Activated CD4-positive, alpha-beta T cell treated with anti-CD3 and anti-CD28 coated beads for 36 hours (primary cell): ENCODE measurements at regions not wholly inside any gene's neighbourhood (a gene's known extent, or its start where the extent isn't known, plus 50 kb on each side); places are given as distances from the start of the nearest gene placed in this dataset.

ENCODE experiments used
- ATAC-seq: fragments of 200-7000 bp; cut with Tn5 transposase; one replicate; pipeline ENCODE4 v1.10.0; 2021; ENCODE audit warnings: mild to moderate bottlenecking, moderate library complexity
- CTCF ChIA-PET: fragments of 350-600 bp; sonication (Branson Sonifier 250); formaldehyde crosslinking; loops from one replicate; lab custom pipeline; 2021; ENCODE audit warnings: antibody characterized with exemption; lab: Charles Lee
- POLR2A ChIA-PET: fragments of 350-600 bp; sonication (Branson Sonifier 250); formaldehyde crosslinking; loops from one replicate; lab custom pipeline; 2021; ENCODE audit warnings: antibody characterized with exemption, inconsistent platforms; lab: Charles Lee
- DNase-seq: peaks from one replicate; pipeline ENCODE4 v3.0.0-alpha.2; 2020
- H3K27ac Mint-ChIP-seq: one replicate; pipeline ENCODE4 v1.8.0; 2021; ENCODE audit warnings: mixed read lengths
- H3K27me3 Mint-ChIP-seq: one replicate; pipeline ENCODE4 v1.8.0; 2021; ENCODE audit warnings: mixed read lengths
- H3K36me3 Mint-ChIP-seq: one replicate; pipeline ENCODE4 v1.8.0; 2021; ENCODE audit warnings: low read depth, mixed read lengths
- H3K4me1 Mint-ChIP-seq: one replicate; pipeline ENCODE4 v1.8.0; 2021; ENCODE audit warnings: mixed read lengths
- H3K4me3 Mint-ChIP-seq: one replicate; pipeline ENCODE4 v1.8.0; 2021; ENCODE audit warnings: mild to moderate bottlenecking, moderate library complexity, mixed read lengths
- H3K9me3 Mint-ChIP-seq: one replicate; pipeline ENCODE4 v1.8.0; 2021; ENCODE audit warnings: low read depth, mixed read lengths
- intact Hi-C, 2 experiments: fragments of 100-400 bp; cut with DNase I in 1 of 2; cut with micrococcal nuclease in 1 of 2; formaldehyde crosslinking; loops; one replicate each; pipeline versions ENCODE4 v1.14.2 to v1.15.1; 2022 to 2024; cut with DNase I, micrococcal nuclease

- ATAC-seq (no peak), DNase-seq (no peak)
- ChIA-PET POLR2A (no interaction called here), CTCF (no interaction called here)
- no peak overlapping the region for H3K4me3 Mint-ChIP-seq
- no peaks in the 10 kb centered on the region for H3K36me3 Mint-ChIP-seq
- intact Hi-C loops, result no loop called here
- H3K4me1 Mint-ChIP-seq, result no peaks in the 10 kb centered on the region
- H3K27ac Mint-ChIP-seq, result no peak overlapping the region
- H3K9me3 Mint-ChIP-seq, result no peaks in the 10 kb centered on the region
- no peaks in the 10 kb centered on the region for H3K27me3 Mint-ChIP-seq
Measured at GRCh38 chr12:77485961-77486854, 344.5 kb upstream of the NAV3 start.

DNA sequence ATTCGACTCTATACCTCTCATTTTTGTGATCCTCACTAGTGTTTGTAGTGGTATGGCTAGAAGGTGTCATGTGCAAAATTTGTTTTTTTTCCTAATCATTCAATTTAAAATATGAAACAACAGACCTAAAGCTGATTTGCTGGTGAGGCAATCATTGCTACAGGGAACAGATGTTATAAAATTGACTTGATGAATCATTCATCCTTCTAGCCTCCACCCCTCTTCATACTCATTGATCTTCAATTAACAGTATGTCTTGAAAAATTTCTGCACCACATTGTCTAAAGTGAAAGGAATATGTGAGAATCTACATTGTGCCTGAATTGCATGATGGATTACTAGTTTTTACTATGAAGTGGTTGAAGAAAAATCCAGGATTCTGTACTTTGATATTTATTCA is 349.0 kb upstream of the NAV3 start:
- Mint-ChIP-seq H3K27me3 (no peaks in the 10 kb centered on the region), H3K9me3 (no peaks in the 10 kb centered on the region), H3K4me3 (no peak overlapping the region), H3K4me1 (no peaks in the 10 kb centered on the region), H3K36me3 (no peaks in the 10 kb centered on the region), H3K27ac (no peak overlapping the region)
- ChIA-PET POLR2A (no interaction called here), CTCF (no interaction called here)
- intact Hi-C loops, result no loop called here
- ATAC-seq (no peak), DNase-seq (no peak)

GRCh38 chr12:77477907-77478533 is 352.7 kb upstream of the NAV3 start:
- ATAC-seq (no peak), DNase-seq (no peak)
- Mint-ChIP-seq H3K36me3 (no peaks in the 10 kb centered on the region), H3K9me3 (no peaks in the 10 kb centered on the region), H3K4me1 (no peaks in the 10 kb centered on the region), H3K27ac (no peak overlapping the region), H3K27me3 (no peaks in the 10 kb centered on the region), H3K4me3 (no peak overlapping the region)
- POLR2A ChIA-PET, result no interaction called here
- CTCF ChIA-PET, result no interaction called here
- intact Hi-C loops, result no loop called here

GRCh38 chr12:77471801-77472200 is 358.9 kb upstream of the NAV3 start:
- no peak overlapping the region for H3K27ac Mint-ChIP-seq
- no peaks in the 10 kb centered on the region for H3K4me1 Mint-ChIP-seq
- ChIA-PET POLR2A (no interaction called here), CTCF (interaction anchor here (0.6 kb wide), 1 partner anchor 12 kb away, joined by 3 read pairs; no protein-coding TSS in a partner anchor)
- DNase-seq (no peak), ATAC-seq (no peak)
- peaks cover 2% of the 10 kb centered on the region for H3K9me3 Mint-ChIP-seq
- H3K27me3 Mint-ChIP-seq, result no peaks in the 10 kb centered on the region
- intact Hi-C loops, result no loop called here
- H3K4me3 Mint-ChIP-seq, result no peak overlapping the region
- H3K36me3 Mint-ChIP-seq, result no peaks in the 10 kb centered on the region

DNA sequence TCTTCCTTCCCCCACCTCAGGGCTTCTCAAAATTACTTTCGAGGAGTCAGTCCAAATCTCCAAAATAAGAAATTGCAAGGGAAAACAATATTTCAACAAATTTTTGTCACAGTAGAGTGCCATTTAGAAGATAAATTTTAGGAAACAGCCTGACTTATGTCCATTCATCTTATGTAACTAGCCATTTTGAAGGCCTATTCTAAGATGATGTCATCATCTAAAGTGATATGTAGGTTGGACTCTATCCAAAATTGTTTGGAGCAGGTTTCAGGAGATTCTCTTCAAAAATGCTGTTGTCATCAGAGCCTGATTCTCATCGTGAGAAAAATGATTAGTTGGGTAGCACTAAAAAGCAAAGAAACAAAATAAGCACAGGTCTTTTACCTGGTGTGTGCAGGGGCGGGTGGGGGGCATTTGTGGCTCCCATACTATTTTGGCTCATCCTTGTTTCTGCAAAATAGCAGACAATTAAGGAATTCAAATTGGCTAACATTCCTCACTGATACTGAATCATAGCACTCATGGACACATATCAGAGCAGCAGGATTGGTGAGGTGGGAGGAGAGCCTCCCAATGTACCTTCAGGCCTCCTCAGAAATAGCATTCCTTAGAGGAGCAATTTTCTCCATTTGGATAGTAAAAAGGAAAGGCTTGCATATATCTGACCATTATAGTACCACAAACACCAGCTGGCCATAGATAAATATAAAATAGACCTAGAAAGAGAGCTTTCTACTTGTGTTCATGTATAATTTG is 360.9 kb upstream of the NAV3 start:
- no peaks in the 10 kb centered on the region for H3K4me1 Mint-ChIP-seq
- intact Hi-C loops, result no loop called here
- DNase-seq (no peak), ATAC-seq (no peak)
- H3K9me3 Mint-ChIP-seq, result peaks cover 4% of the 10 kb centered on the region
- CTCF ChIA-PET, result no interaction called here
- H3K36me3 Mint-ChIP-seq, result no peaks in the 10 kb centered on the region
- H3K4me3 Mint-ChIP-seq, result no peak overlapping the region
- H3K27ac Mint-ChIP-seq, result no peak overlapping the region
- POLR2A ChIA-PET, result no interaction called here
- H3K27me3 Mint-ChIP-seq, result no peaks in the 10 kb centered on the region

DNA sequence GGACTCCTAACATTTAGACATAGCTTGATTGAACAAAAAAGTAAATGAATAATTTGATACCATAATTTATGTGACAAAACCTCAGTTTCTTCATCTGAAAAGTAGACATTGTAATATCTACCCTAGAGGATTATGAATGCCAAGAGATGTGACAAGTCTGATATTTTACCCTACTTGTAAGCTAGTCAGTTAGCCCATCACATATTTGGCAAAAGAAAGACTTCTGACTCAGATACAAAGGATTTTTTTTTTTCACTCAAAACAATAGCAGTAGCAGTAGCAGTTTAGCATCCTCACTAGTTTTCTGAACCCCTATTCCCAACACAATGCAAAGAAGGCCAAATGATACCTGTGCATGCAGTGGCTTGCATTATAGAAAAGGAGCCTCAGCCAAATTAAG is 377.3 kb upstream of the E2F7 start:
- Mint-ChIP-seq H3K27me3 (no peaks in the 10 kb centered on the region), H3K4me1 (no peaks in the 10 kb centered on the region), H3K4me3 (no peak overlapping the region), H3K9me3 (peaks cover 7% of the 10 kb centered on the region), H3K27ac (no peak overlapping the region), H3K36me3 (no peaks in the 10 kb centered on the region)
- intact Hi-C loops, result no loop called here
- ATAC-seq (no peak), DNase-seq (no peak)
- ChIA-PET POLR2A (no interaction called here), CTCF (no interaction called here)

GRCh38 chr12:77439749-77440148 is 374.4 kb upstream of the E2F7 start:
- ChIA-PET POLR2A (no interaction called here), CTCF (no interaction called here)
- Mint-ChIP-seq H3K36me3 (no peaks in the 10 kb centered on the region), H3K27me3 (no peaks in the 10 kb centered on the region), H3K4me3 (no peak overlapping the region), H3K9me3 (peaks cover 2% of the 10 kb centered on the region), H3K27ac (no peak overlapping the region), H3K4me1 (no peaks in the 10 kb centered on the region)
- intact Hi-C loops, result no loop called here
- no peak for DNase-seq
- no peak for ATAC-seq

- H3K36me3 Mint-ChIP-seq, result no peaks in the 10 kb centered on the region
Measured at GRCh38 chr12:77438644-77439043, 373.3 kb upstream of the E2F7 start.

GRCh38 chr12:77437206-77437605 is 371.8 kb upstream of the E2F7 start:
- ATAC-seq, result no peak
- intact Hi-C loops, result no loop called here
- no peaks in the 10 kb centered on the region for H3K36me3 Mint-ChIP-seq

More at GRCh38 chr12:77438644-77439043, 373.3 kb upstream of the E2F7 start:
- no peak overlapping the region for H3K27ac Mint-ChIP-seq
- H3K27me3 Mint-ChIP-seq, result no peaks in the 10 kb centered on the region
- CTCF ChIA-PET, result interaction anchor here (0.6 kb wide), 1 partner anchor 33 kb away, joined by 3 read pairs; no protein-coding TSS in a partner anchor
- ATAC-seq (no peak), DNase-seq (no peak)
- H3K4me1 Mint-ChIP-seq, result no peaks in the 10 kb centered on the region
- no peak overlapping the region for H3K4me3 Mint-ChIP-seq
- intact Hi-C loops, result no loop called here
- no peaks in the 10 kb centered on the region for H3K9me3 Mint-ChIP-seq
- POLR2A ChIA-PET, result no interaction called here

DNA sequence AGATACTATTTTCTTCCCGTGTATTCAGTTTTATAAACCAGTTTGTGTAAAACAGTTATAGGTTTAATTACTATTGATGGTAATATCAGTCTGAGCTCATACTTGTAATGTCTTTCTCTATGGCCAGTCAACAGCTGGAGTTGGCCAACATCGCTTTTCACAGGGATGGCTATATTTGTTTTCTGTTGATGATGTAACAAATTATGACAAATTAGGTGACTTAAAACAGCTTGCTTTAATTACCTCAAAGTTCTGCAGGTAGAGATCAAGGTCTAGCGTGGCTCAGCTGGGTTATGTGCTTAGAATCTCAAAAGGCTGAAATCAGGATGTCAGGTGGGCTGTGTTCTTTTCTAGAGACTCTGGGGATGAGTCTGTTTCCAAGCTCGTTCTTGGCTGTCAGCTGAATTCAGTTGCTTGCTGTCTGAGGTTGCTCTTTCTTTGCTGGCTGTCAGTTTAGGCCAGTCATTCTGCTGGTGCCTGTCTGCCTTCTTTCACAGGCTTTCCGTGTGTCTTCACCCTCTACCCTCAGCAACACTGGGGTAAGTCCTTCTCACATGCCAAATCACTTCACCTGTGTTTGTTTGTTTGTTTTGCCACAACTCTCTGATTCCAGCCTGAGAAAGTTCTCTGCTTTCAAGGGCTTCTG is 370.2 kb upstream of the E2F7 start:
- H3K4me3 Mint-ChIP-seq, result no peak overlapping the region
- intact Hi-C loops, result no loop called here
- no peaks in the 10 kb centered on the region for H3K9me3 Mint-ChIP-seq
- no peaks in the 10 kb centered on the region for H3K4me1 Mint-ChIP-seq
- DNase-seq (no peak), ATAC-seq (no peak)
- ChIA-PET POLR2A (no interaction called here), CTCF (no interaction called here)
- H3K27ac Mint-ChIP-seq, result no peak overlapping the region
- H3K36me3 Mint-ChIP-seq, result no peaks in the 10 kb centered on the region
- H3K27me3 Mint-ChIP-seq, result no peaks in the 10 kb centered on the region

More at GRCh38 chr12:77437206-77437605, 371.8 kb upstream of the E2F7 start:
- no peaks in the 10 kb centered on the region for H3K4me1 Mint-ChIP-seq
- POLR2A ChIA-PET, result no interaction called here
- no peak overlapping the region for H3K4me3 Mint-ChIP-seq
- no peak overlapping the region for H3K27ac Mint-ChIP-seq
- H3K27me3 Mint-ChIP-seq, result no peaks in the 10 kb centered on the region
- no peaks in the 10 kb centered on the region for H3K9me3 Mint-ChIP-seq
- CTCF ChIA-PET, result no interaction called here
- DNase-seq, result no peak

- ChIA-PET POLR2A (no interaction called here), CTCF (no interaction called here)
- H3K27ac Mint-ChIP-seq, result no peak overlapping the region
- H3K36me3 Mint-ChIP-seq, result no peaks in the 10 kb centered on the region
- no peak for DNase-seq
- H3K9me3 Mint-ChIP-seq, result no peaks in the 10 kb centered on the region
- no peak for ATAC-seq
- H3K4me1 Mint-ChIP-seq, result no peaks in the 10 kb centered on the region
- intact Hi-C loops, result no loop called here
- no peaks in the 10 kb centered on the region for H3K27me3 Mint-ChIP-seq
- H3K4me3 Mint-ChIP-seq, result no peak overlapping the region
Measured at GRCh38 chr12:77433799-77434198, 368.4 kb upstream of the E2F7 start.
